ENCODE measurements at regions not wholly inside any gene's neighbourhood (a gene's known extent, or its start where the extent isn't known, plus 50 kb on each side); places are given as distances from the start of the nearest gene placed in this dataset.

- H3K4me1 Mint-ChIP-seq (ENCODE audit: unreplicated experiment) = peaks cover 4% of the 10 kb centered on the region
- H3K9me3 Mint-ChIP-seq (ENCODE audit: unreplicated experiment) = no peaks in the 10 kb centered on the region
- no peak overlapping the region for H3K4me3 Mint-ChIP-seq (ENCODE audit: unreplicated experiment)
- peak overlapping the region; percentile 58 for H3K27ac Mint-ChIP-seq (ENCODE audit: unreplicated experiment)
- no peak for DNase-seq (ENCODE audit: low spot score)
- TF ChIP-seq CTCF (IDR thresholded peaks at IDR 0.05; ENCODE audit: unreplicated experiment) = no peak
- no peaks in the 10 kb centered on the region for H3K27me3 Mint-ChIP-seq (ENCODE audit: unreplicated experiment)
- H3K36me3 Mint-ChIP-seq (ENCODE audit: low read depth, unreplicated experiment) = no peaks in the 10 kb centered on the region
Measured at GRCh38 chr14:86357119-86357518, 827.2 kb downstream of the FLRT2 start.

- Mint-ChIP-seq H3K4me3 (ENCODE audit: unreplicated experiment) (no peak overlapping the region), H3K9me3 (ENCODE audit: unreplicated experiment) (no peaks in the 10 kb centered on the region), H3K4me1 (ENCODE audit: unreplicated experiment) (no peaks in the 10 kb centered on the region), H3K27ac (ENCODE audit: unreplicated experiment) (no peak overlapping the region), H3K36me3 (ENCODE audit: low read depth, unreplicated experiment) (no peaks in the 10 kb centered on the region), H3K27me3 (ENCODE audit: unreplicated experiment) (no peaks in the 10 kb centered on the region)
- DNase-seq (ENCODE audit: low spot score) = no peak
- no peak for TF ChIP-seq CTCF (IDR thresholded peaks at IDR 0.05; ENCODE audit: unreplicated experiment)
Measured at GRCh38 chr14:86346818-86347384, 817.0 kb downstream of the FLRT2 start.

GRCh38 chr14:86334355-86334754 is 804.4 kb downstream of the FLRT2 start:
- no peak for TF ChIP-seq CTCF (IDR thresholded peaks at IDR 0.05; ENCODE audit: unreplicated experiment)
- H3K27me3 Mint-ChIP-seq (ENCODE audit: unreplicated experiment) = no peaks in the 10 kb centered on the region
- DNase-seq (ENCODE audit: low spot score) = no peak
- H3K36me3 Mint-ChIP-seq (ENCODE audit: low read depth, unreplicated experiment) = no peaks in the 10 kb centered on the region
- no peaks in the 10 kb centered on the region for H3K9me3 Mint-ChIP-seq (ENCODE audit: unreplicated experiment)
- no peak overlapping the region for H3K4me3 Mint-ChIP-seq (ENCODE audit: unreplicated experiment)
- H3K4me1 Mint-ChIP-seq (ENCODE audit: unreplicated experiment) = no peaks in the 10 kb centered on the region
- H3K27ac Mint-ChIP-seq (ENCODE audit: unreplicated experiment) = no peak overlapping the region

GRCh38 chr14:86333493-86333892 is 803.5 kb downstream of the FLRT2 start:
- Mint-ChIP-seq H3K27me3 (ENCODE audit: unreplicated experiment) (no peaks in the 10 kb centered on the region), H3K4me1 (ENCODE audit: unreplicated experiment) (no peaks in the 10 kb centered on the region), H3K27ac (ENCODE audit: unreplicated experiment) (no peak overlapping the region), H3K9me3 (ENCODE audit: unreplicated experiment) (no peaks in the 10 kb centered on the region), H3K4me3 (ENCODE audit: unreplicated experiment) (no peak overlapping the region), H3K36me3 (ENCODE audit: low read depth, unreplicated experiment) (no peaks in the 10 kb centered on the region)
- TF ChIP-seq CTCF (IDR thresholded peaks at IDR 0.05; ENCODE audit: unreplicated experiment) = no peak
- no peak for DNase-seq (ENCODE audit: low spot score)

GRCh38 chr14:86331341-86331740 is 801.4 kb downstream of the FLRT2 start:
- no peak for TF ChIP-seq CTCF (IDR thresholded peaks at IDR 0.05; ENCODE audit: unreplicated experiment)
- H3K36me3 Mint-ChIP-seq (ENCODE audit: low read depth, unreplicated experiment) = no peaks in the 10 kb centered on the region
- no peaks in the 10 kb centered on the region for H3K9me3 Mint-ChIP-seq (ENCODE audit: unreplicated experiment)
- H3K27ac Mint-ChIP-seq (ENCODE audit: unreplicated experiment) = no peak overlapping the region
- no peaks in the 10 kb centered on the region for H3K27me3 Mint-ChIP-seq (ENCODE audit: unreplicated experiment)
- no peak for DNase-seq (ENCODE audit: low spot score)
- H3K4me1 Mint-ChIP-seq (ENCODE audit: unreplicated experiment) = no peaks in the 10 kb centered on the region
- no peak overlapping the region for H3K4me3 Mint-ChIP-seq (ENCODE audit: unreplicated experiment)
